CD4-positive, alpha-beta T cell (primary cell): ENCODE measurements at regions not wholly inside any gene's neighbourhood (a gene's known extent, or its start where the extent isn't known, plus 50 kb on each side); places are given as distances from the start of the nearest gene placed in this dataset.

Experiments used
- ATAC-seq: fragments of 200-7000 bp; cut with Tn5 transposase; one replicate; pipeline ENCODE4 v1.10.0; 2022; ENCODE audit warnings: mild to moderate bottlenecking; ENCODE audit not compliant: poor library complexity
- CTCF ChIA-PET: fragments of 350-600 bp; sonication (Branson Sonifier 250); formaldehyde crosslinking; loops from one replicate; lab custom pipeline; 2021; ENCODE audit warnings: antibody characterized with exemption, inconsistent platforms; lab: Charles Lee
- POLR2A ChIA-PET: fragments of 350-600 bp; sonication (Branson Sonifier 250); formaldehyde crosslinking; loops from one replicate; lab custom pipeline; 2021; ENCODE audit warnings: antibody characterized with exemption, inconsistent platforms; lab: Charles Lee
- DNase-seq, 14 experiments: peaks; one replicate each; pipeline ENCODE4 v3.0.0-alpha.2; 2013 to 2020; ENCODE audit warnings: mixed read lengths in 2 of 14
- H3K27ac ChIP-seq, 2 donors: one replicate each; pipeline versions ENCODE4 v1.5.1 to v1.7.0; 2013; ENCODE audit warnings: low read length in 2 of 2, low read depth in 1 of 2, mild to moderate bottlenecking in 1 of 2
- H3K27me3 ChIP-seq, 2 experiments: 1 replicate in 1 of 2; 2 replicates in 1 of 2; pipeline versions ENCODE4 v1.6.1 to v1.7.0; 2013; ENCODE audit warnings: low read length in 2 of 2, control low read depth in 1 of 2, mild to moderate bottlenecking in 1 of 2, moderate library complexity in 1 of 2; ENCODE audit not compliant: insufficient read depth in 2 of 2, control insufficient read depth in 1 of 2
- H3K36me3 ChIP-seq: one replicate; pipeline ENCODE4 v1.6.1; 2013; ENCODE audit warnings: low read length, control low read depth; ENCODE audit not compliant: insufficient read depth
- H3K4me1 ChIP-seq: one replicate; pipeline ENCODE4 v1.6.1; 2013; ENCODE audit warnings: low read length, control low read depth; ENCODE audit not compliant: insufficient read depth
- H3K4me3 ChIP-seq: one replicate; pipeline ENCODE4 v1.5.1; 2013; ENCODE audit warnings: mild to moderate bottlenecking, low read length, moderate library complexity
- H3K9me3 ChIP-seq, 2 experiments: 1 replicate in 1 of 2; 2 replicates in 1 of 2; pipeline versions ENCODE4 v1.6.1 to v1.7.0; 2013; ENCODE audit warnings: low read length in 2 of 2, mild to moderate bottlenecking in 2 of 2, control low read depth in 1 of 2, moderate library complexity in 1 of 2; ENCODE audit not compliant: control insufficient read depth in 1 of 2, insufficient read depth in 1 of 2
- H3K27ac Mint-ChIP-seq: one replicate; pipeline ENCODE4 v1.8.0; 2020; ENCODE audit warnings: mixed read lengths
- H3K27me3 Mint-ChIP-seq: one replicate; pipeline ENCODE4 v1.8.0; 2021; ENCODE audit warnings: mixed read lengths
- H3K36me3 Mint-ChIP-seq: one replicate; pipeline ENCODE4 v1.8.0; 2021; ENCODE audit warnings: low read depth, mixed read lengths
- H3K4me1 Mint-ChIP-seq: one replicate; pipeline ENCODE4 v1.8.0; 2021; ENCODE audit warnings: low read depth, mixed read lengths
- H3K4me3 Mint-ChIP-seq: one replicate; pipeline ENCODE4 v1.8.0; 2020; ENCODE audit warnings: mild to moderate bottlenecking, mixed read lengths
- H3K9me3 Mint-ChIP-seq: one replicate; pipeline ENCODE4 v1.8.0; 2020; ENCODE audit warnings: mixed read lengths
- CTCF ChIP-seq: fragments of 200-600 bp; IDR thresholded peaks from one replicate; pipeline ENCODE4 v1.8.0; 2022; ENCODE audit warnings: antibody characterized with exemption, mild to moderate bottlenecking
- intact Hi-C, 2 experiments: fragments of 100-400 bp; cut with DNase I in 1 of 2; cut with micrococcal nuclease in 1 of 2; formaldehyde crosslinking; loops; one replicate each; pipeline versions ENCODE4 v1.15.1 to v1.9.0; 2023 to 2025; cut with DNase I, micrococcal nuclease

GRCh38 chr12:93164103-93164880, 213.4 kb upstream of the NUDT4 start:
- no peak for ATAC-seq
- no peaks in the 10 kb centered on the region for H3K27me3 Mint-ChIP-seq

GRCh38 chr12:93165384-93165932, 212.3 kb upstream of the NUDT4 start:
- Mint-ChIP-seq H3K4me1 (peaks cover 10% of the 10 kb centered on the region), H3K9me3 (no peaks in the 10 kb centered on the region), H3K36me3 (no peaks in the 10 kb centered on the region), H3K27me3 (no peaks in the 10 kb centered on the region), H3K27ac (no peak overlapping the region), H3K4me3 (no peak overlapping the region)
- H3K27me3 ChIP-seq = no peaks in the 10 kb centered on the region
- POLR2A ChIA-PET = no interaction called here
- H3K4me1 ChIP-seq = peaks cover 8% of the 10 kb centered on the region
- H3K9me3 ChIP-seq = no peaks in the 10 kb centered on the region
- DNase-seq (no peak), ATAC-seq (no peak)
- no peak overlapping the region for H3K4me3 ChIP-seq
- CTCF ChIA-PET = no interaction called here
- no peaks in the 10 kb centered on the region for H3K36me3 ChIP-seq
- H3K27ac ChIP-seq = no peak overlapping the region
- TF ChIP-seq CTCF = no peak
- intact Hi-C loops = no loop called here

More at GRCh38 chr12:93164103-93164880, 213.4 kb upstream of the NUDT4 start:
- ChIA-PET CTCF (no interaction called here), POLR2A (no interaction called here)
- Mint-ChIP-seq H3K9me3 (no peaks in the 10 kb centered on the region), H3K4me1 (peaks cover 10% of the 10 kb centered on the region), H3K4me3 (no peak overlapping the region), H3K36me3 (no peaks in the 10 kb centered on the region), H3K27ac (no peak overlapping the region)
- Histone ChIP-seq H3K4me1 (peaks cover 8% of the 10 kb centered on the region), H3K36me3 (no peaks in the 10 kb centered on the region), H3K27me3 (no peaks in the 10 kb centered on the region), H3K27ac (no peak overlapping the region), H3K9me3 (no peaks in the 10 kb centered on the region), H3K4me3 (no peak overlapping the region)
- DNase-seq = no peak
- TF ChIP-seq CTCF = no peak
- intact Hi-C loops = no loop called here

DNA sequence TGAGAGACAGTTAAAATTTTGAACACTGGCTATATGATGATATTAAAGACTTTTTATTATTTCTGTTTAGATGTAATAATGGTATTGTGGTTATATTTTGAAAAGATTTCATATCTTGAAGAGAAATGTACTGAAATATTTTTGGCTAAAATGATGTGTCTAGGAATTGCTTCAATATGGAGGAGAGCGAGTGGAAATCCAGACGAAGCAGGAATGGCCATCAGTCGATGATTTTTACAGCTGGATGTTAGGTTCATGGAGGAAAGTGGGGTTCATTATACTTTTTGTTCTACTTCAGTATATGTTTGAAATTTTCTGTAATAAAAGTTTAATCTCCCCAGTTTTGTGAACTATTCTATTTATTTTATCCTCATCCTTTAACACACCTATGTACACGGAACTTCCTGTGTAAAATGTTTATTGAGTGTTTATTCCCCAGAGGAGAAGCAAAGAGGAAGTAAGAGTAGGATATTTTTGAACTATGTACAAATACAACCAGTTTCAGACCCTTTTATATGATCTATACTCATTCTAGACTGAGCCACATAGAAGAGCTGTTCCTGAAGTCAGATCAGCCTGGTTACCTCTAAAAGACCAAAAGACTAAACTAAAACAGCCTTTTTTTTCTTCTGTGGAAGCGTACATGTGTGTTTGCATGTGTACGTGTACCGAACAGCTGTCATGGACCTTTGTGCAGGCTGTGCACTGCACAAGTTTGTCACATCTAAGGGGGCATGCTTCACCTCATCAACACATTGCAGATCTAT, 211.0 kb upstream of the NUDT4 start:
- no peak overlapping the region for H3K4me3 Mint-ChIP-seq
- Histone ChIP-seq H3K4me1 (peaks cover 8% of the 10 kb centered on the region), H3K27me3 (no peaks in the 10 kb centered on the region), H3K27ac (no peak overlapping the region), H3K4me3 (no peak overlapping the region), H3K36me3 (no peaks in the 10 kb centered on the region), H3K9me3 (no peaks in the 10 kb centered on the region)
- ChIA-PET CTCF (no interaction called here), POLR2A (no interaction called here)
- H3K27me3 Mint-ChIP-seq = no peaks in the 10 kb centered on the region
- ATAC-seq (no peak), DNase-seq (no peak)
- peaks cover 10% of the 10 kb centered on the region for H3K4me1 Mint-ChIP-seq
- H3K36me3 Mint-ChIP-seq = no peaks in the 10 kb centered on the region
- TF ChIP-seq CTCF = no peak
- no peak overlapping the region for H3K27ac Mint-ChIP-seq
- intact Hi-C loops = no loop called here
- no peaks in the 10 kb centered on the region for H3K9me3 Mint-ChIP-seq
